Neuronal stem cell (in vitro differentiated cells): ENCODE measurements at regions not wholly inside any gene's neighbourhood (a gene's known extent, or its start where the extent isn't known, plus 50 kb on each side); places are given as distances from the start of the nearest gene placed in this dataset.

Experiments used
- DNase-seq: peaks from one replicate; pipeline ENCODE4 v3.0.0-alpha.2; 2013; ENCODE audit warnings: low spot score
- H2AFZ ChIP-seq: one replicate; pipeline ENCODE4 v1.6.1; 2013; ENCODE audit warnings: mild to moderate bottlenecking, low read length, inconsistent platforms
- H2AK5ac ChIP-seq: 2 replicates; pipeline ENCODE4 v1.6.1; 2013; ENCODE audit warnings: low read depth, mild to moderate bottlenecking, inconsistent platforms, low read length, moderate library complexity, mixed read lengths
- H2BK120ac ChIP-seq: 2 replicates; pipeline ENCODE4 v1.6.1; 2013; ENCODE audit warnings: low read depth, mild to moderate bottlenecking, inconsistent platforms, low read length, moderate library complexity, mixed read lengths
- H2BK12ac ChIP-seq: one replicate; pipeline ENCODE4 v1.6.1; 2013; ENCODE audit warnings: low read length, inconsistent platforms
- H2BK15ac ChIP-seq: 2 replicates; pipeline ENCODE4 v1.6.1; 2013; ENCODE audit warnings: mild to moderate bottlenecking, low read length, inconsistent platforms, mixed read lengths
- H2BK5ac ChIP-seq: one replicate; pipeline ENCODE4 v1.6.1; 2013; ENCODE audit warnings: inconsistent platforms, mild to moderate bottlenecking, low read length, moderate library complexity
- H3K14ac ChIP-seq: one replicate; pipeline ENCODE4 v1.6.1; 2013; ENCODE audit warnings: low read length, inconsistent platforms
- H3K18ac ChIP-seq: 2 replicates; pipeline ENCODE4 v1.6.1; 2013; ENCODE audit warnings: low read length, inconsistent platforms
- H3K23ac ChIP-seq: 2 replicates; pipeline ENCODE4 v1.6.1; 2013; ENCODE audit warnings: low read depth, mild to moderate bottlenecking, mixed read lengths, low read length, inconsistent platforms; ENCODE audit not compliant: poor library complexity
- H3K27ac ChIP-seq: replicated peaks from 3 replicates; pipeline ENCODE4 v1.5.1; 2013; ENCODE audit warnings: low read length, inconsistent platforms
- H3K27me3 ChIP-seq, 3 experiments: 2 replicates each; pipeline ENCODE4 v1.6.1; 2013; ENCODE audit warnings: low read length in 3 of 3, mild to moderate bottlenecking in 2 of 3, inconsistent platforms in 1 of 3, low read depth in 1 of 3, mixed read lengths in 1 of 3, moderate library complexity in 1 of 3; ENCODE audit not compliant: control insufficient read depth in 3 of 3, insufficient read depth in 3 of 3
- H3K36me3 ChIP-seq, 2 donors: replicated peaks in 1 of 2; 2 replicates each; pipeline ENCODE4 v1.6.1; 2013; ENCODE audit warnings: low read length in 2 of 2; ENCODE audit not compliant: control insufficient read depth in 2 of 2, insufficient read depth in 2 of 2
- H3K4ac ChIP-seq: 2 replicates; pipeline ENCODE4 v1.6.1; 2013; ENCODE audit warnings: inconsistent platforms, mild to moderate bottlenecking, low read length, moderate library complexity
- H3K4me1 ChIP-seq, 2 donors: 1 replicate in 1 of 2; 2 replicates in 1 of 2; pipeline ENCODE4 v1.6.1; 2013; ENCODE audit warnings: low read length in 2 of 2, low read depth in 1 of 2; ENCODE audit not compliant: control insufficient read depth in 2 of 2, insufficient read depth in 1 of 2
- H3K4me2 ChIP-seq: one replicate; pipeline ENCODE4 v1.6.1; 2013; ENCODE audit warnings: mild to moderate bottlenecking, low read length, inconsistent platforms; ENCODE audit not compliant: insufficient read depth, poor library complexity, severe bottlenecking
- H3K4me3 ChIP-seq, 2 donors: 2 replicates each; pipeline ENCODE4 v1.5.1; 2013; ENCODE audit warnings: low read length in 2 of 2, mild to moderate bottlenecking in 2 of 2, inconsistent platforms in 1 of 2, moderate library complexity in 1 of 2
- H3K79me1 ChIP-seq: one replicate; pipeline ENCODE4 v1.6.1; 2013; ENCODE audit warnings: low read depth, mild to moderate bottlenecking, inconsistent platforms, low read length, moderate library complexity
- H3K9ac ChIP-seq: one replicate; pipeline ENCODE4 v1.6.1; 2013; ENCODE audit warnings: mild to moderate bottlenecking, low read depth, low read length, inconsistent platforms; ENCODE audit not compliant: poor library complexity
- H3K9me3 ChIP-seq, 2 donors: replicated peaks in 1 of 2; 2 replicates each; pipeline versions ENCODE3 to v1.6.1; 2013; ENCODE audit warnings: low read length in 2 of 2, mild to moderate bottlenecking in 2 of 2, inconsistent platforms in 1 of 2, low read depth in 1 of 2, mixed read lengths in 1 of 2, moderate library complexity in 1 of 2; ENCODE audit not compliant: control insufficient read depth in 2 of 2, insufficient read depth in 1 of 2
- H4K8ac ChIP-seq: one replicate; pipeline ENCODE4 v1.6.1; 2013; ENCODE audit warnings: low read depth, mild to moderate bottlenecking, inconsistent platforms, low read length, moderate library complexity
- H4K91ac ChIP-seq: one replicate; pipeline ENCODE4 v1.6.1; 2013; ENCODE audit warnings: low read length, low read depth, mild to moderate bottlenecking, inconsistent platforms; ENCODE audit not compliant: poor library complexity
- WGBS, 2 donors: extraction: QIAGEN DNeasy Blood & Tissue Kit; methylation state at CpG; one replicate each; pipeline ENCODE4 v1.1.7; 2013; ENCODE audit warnings: missing lambda C conversion rate in 2 of 2, mixed read lengths in 1 of 2; ENCODE audit not compliant: insufficient read length in 2 of 2, insufficient replicate concordance in 1 of 2; ENCODE audit errors: extremely low coverage in 2 of 2; 5-methylcytosine and 5-hydroxymethylcytosine counted together

DNA sequence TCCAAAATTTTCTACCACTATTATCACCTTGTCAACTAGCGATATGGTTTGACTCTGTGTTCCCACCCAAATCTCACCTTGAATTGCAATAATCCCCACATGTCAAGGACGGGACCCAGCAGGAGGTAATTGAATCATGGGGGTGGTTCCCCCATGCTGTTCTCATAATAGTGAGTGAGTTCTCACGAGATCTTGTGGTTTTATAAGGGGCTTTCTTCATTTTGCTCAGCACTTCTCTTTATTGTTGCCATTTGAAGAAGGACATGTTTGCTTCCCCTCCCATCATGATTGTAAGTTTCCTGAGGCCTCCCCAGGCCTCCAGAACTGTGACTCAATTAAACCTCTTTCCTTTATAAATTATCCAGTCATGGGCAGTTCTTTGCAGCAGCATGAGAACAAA is 73.5 kb upstream of the ZC3H12C start:
- Histone ChIP-seq H4K8ac (no peak overlapping the region), H2BK5ac (no peak overlapping the region), H2BK120ac (no peak overlapping the region), H3K79me1 (no peaks in the 10 kb centered on the region), H3K9me3 (no peaks in the 10 kb centered on the region), H3K4me2 (no peak overlapping the region), H3K27me3 (no peaks in the 10 kb centered on the region), H3K27ac (no peak overlapping the region), H2BK12ac (no peak overlapping the region), H3K4me1 (no peaks in the 10 kb centered on the region), H4K91ac (no peak overlapping the region), H3K9ac (no peak overlapping the region), H3K14ac (no peak overlapping the region), H2AFZ (no peak overlapping the region), H3K4ac (no peak overlapping the region), H3K4me3 (no peak overlapping the region), H3K36me3 (no peaks in the 10 kb centered on the region), H2AK5ac (no peak overlapping the region), H2BK15ac (no peak overlapping the region), H3K18ac (no peak overlapping the region), H3K23ac (no peak overlapping the region)
- DNase-seq, result no peak
- no CpG with 5 or more reads among the region's 3 CpGs for WGBS, 2 donors

DNA sequence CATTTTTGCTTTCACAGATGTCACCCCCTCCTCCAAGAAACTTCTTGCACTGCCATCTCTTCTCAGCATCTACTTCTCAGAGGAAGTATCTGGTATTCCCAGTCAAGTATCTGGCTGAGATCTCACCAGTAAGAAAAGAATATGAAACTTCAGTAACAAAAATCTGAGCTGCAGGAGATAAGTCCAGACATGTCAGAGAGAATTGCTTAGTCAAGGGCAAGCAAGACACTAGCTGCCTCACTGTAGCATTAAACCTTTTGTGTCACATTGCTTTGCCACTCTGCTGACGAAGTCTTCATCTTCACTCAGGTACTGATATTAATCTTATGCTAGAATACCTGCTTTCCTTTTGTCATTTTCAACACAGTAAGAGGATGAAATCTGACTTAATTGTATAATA is 70.6 kb upstream of the ZC3H12C start:
- no peak overlapping the region for H3K27ac ChIP-seq
- DNase-seq, result no peak

GRCh38 chr11:110023711-110024110 is 69.5 kb upstream of the ZC3H12C start:
- Histone ChIP-seq H3K27ac (no peak overlapping the region), H3K36me3 (no peaks in the 10 kb centered on the region), H2AK5ac (no peak overlapping the region), H2BK15ac (no peak overlapping the region), H3K9ac (no peak overlapping the region), H3K18ac (no peak overlapping the region), H4K91ac (no peak overlapping the region), H3K4me1 (peaks cover 0 to 9% of the 10 kb centered on the region in 2 donors), H2BK120ac (no peak overlapping the region), H2AFZ (no peak overlapping the region), H3K9me3 (peaks cover 0 to 5% of the 10 kb centered on the region in 2 donors), H3K4me3 (no peak overlapping the region), H2BK12ac (no peak overlapping the region), H3K27me3 (no peaks in the 10 kb centered on the region), H3K4me2 (no peak overlapping the region), H2BK5ac (no peak overlapping the region), H4K8ac (no peak overlapping the region), H3K14ac (no peak overlapping the region), H3K79me1 (no peaks in the 10 kb centered on the region), H3K23ac (no peak overlapping the region), H3K4ac (no peak overlapping the region)
- DNase-seq, result no peak

More for the DNA sequence above, 70.6 kb upstream of the ZC3H12C start:
- no peak overlapping the region for H2BK120ac ChIP-seq
- H3K27me3 ChIP-seq, result no peaks in the 10 kb centered on the region
- H3K4me1 ChIP-seq, result peaks cover 0 to 9% of the 10 kb centered on the region in 2 donors
- H3K79me1 ChIP-seq, result no peaks in the 10 kb centered on the region
- no peak overlapping the region for H3K9ac ChIP-seq
- H3K4me3 ChIP-seq, result no peak overlapping the region
- H3K4me2 ChIP-seq, result no peak overlapping the region
- no peaks in the 10 kb centered on the region for H3K9me3 ChIP-seq
- no peak overlapping the region for H4K8ac ChIP-seq
- peak overlapping the region; percentile 58 for H2AFZ ChIP-seq
- H3K14ac ChIP-seq, result no peak overlapping the region
- H2BK5ac ChIP-seq, result no peak overlapping the region
- no peak overlapping the region for H2BK12ac ChIP-seq
- WGBS, 2 donors, result no CpG with 5 or more reads among the region's 1 CpG
- H2BK15ac ChIP-seq, result no peak overlapping the region
- H3K23ac ChIP-seq, result no peak overlapping the region
- H3K4ac ChIP-seq, result no peak overlapping the region
- no peaks in the 10 kb centered on the region for H3K36me3 ChIP-seq
- H3K18ac ChIP-seq, result no peak overlapping the region
- no peak overlapping the region for H2AK5ac ChIP-seq
- no peak overlapping the region for H4K91ac ChIP-seq

DNA sequence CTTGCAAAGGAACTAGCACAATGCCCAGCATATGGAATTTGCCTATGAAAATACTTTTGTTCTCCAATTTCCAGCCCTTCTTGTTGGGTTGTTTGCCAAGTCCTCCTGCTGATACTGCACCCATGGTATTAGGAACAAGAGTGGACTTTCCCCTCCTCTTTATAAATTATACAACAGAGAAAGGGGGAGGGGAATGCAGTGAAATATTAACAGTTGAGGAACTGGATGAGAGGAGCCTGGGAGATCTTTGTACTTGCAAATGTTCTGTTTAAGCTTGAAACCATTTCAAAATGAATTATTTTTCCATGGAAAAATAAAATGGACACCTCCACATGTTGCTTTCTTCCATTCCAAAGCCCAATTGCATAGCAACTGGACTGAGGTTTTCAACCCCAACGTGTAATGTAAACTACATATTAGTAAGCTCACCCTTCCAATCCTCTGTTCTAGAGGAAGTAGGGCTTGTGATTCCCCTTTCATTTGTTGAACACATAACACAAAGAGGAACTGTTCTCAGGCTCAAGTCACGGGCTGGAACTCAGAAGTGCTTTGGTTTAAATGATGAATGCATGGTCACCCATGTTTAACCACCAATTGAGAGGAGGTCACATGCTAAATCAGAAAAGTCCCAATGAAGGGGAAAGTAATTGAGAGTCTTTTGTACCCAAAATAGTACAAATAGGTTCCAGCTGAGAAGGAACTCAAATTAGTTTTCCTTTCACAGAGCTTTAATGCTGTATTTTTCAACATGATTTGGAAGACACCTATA is 66.2 kb upstream of the ZC3H12C start:
- no CpG with 5 or more reads among the region's 2 CpGs for WGBS, 2 donors
- Histone ChIP-seq H2AK5ac (no peak overlapping the region), H3K4me3 (no peak overlapping the region)

More for the DNA sequence above, 66.2 kb upstream of the ZC3H12C start:
- H2BK12ac ChIP-seq, result no peak overlapping the region
- no peak overlapping the region for H3K4ac ChIP-seq
- H3K27me3 ChIP-seq, result no peaks in the 10 kb centered on the region
- DNase-seq, result no peak
- H3K4me2 ChIP-seq, result no peak overlapping the region
- H3K23ac ChIP-seq, result no peak overlapping the region
- no peak overlapping the region for H3K9ac ChIP-seq
- peak overlapping the region; percentile 9 for H2AFZ ChIP-seq
- no peaks in the 10 kb centered on the region for H3K36me3 ChIP-seq
- H3K18ac ChIP-seq, result no peak overlapping the region
- H3K9me3 ChIP-seq, result peaks cover 1 to 5% of the 10 kb centered on the region in 2 donors
- H4K8ac ChIP-seq, result no peak overlapping the region
- H4K91ac ChIP-seq, result no peak overlapping the region
- H3K4me1 ChIP-seq, result peaks cover 0 to 20% of the 10 kb centered on the region in 2 donors
- H2BK5ac ChIP-seq, result no peak overlapping the region
- H2BK120ac ChIP-seq, result no peak overlapping the region
- no peak overlapping the region for H3K27ac ChIP-seq
- no peak overlapping the region for H2BK15ac ChIP-seq
- no peak overlapping the region for H3K14ac ChIP-seq
- no peaks in the 10 kb centered on the region for H3K79me1 ChIP-seq
